ENCODE measurements at regions not wholly inside any gene's neighbourhood (a gene's known extent, or its start where the extent isn't known, plus 50 kb on each side); places are given as distances from the start of the nearest gene placed in this dataset.

DNA sequence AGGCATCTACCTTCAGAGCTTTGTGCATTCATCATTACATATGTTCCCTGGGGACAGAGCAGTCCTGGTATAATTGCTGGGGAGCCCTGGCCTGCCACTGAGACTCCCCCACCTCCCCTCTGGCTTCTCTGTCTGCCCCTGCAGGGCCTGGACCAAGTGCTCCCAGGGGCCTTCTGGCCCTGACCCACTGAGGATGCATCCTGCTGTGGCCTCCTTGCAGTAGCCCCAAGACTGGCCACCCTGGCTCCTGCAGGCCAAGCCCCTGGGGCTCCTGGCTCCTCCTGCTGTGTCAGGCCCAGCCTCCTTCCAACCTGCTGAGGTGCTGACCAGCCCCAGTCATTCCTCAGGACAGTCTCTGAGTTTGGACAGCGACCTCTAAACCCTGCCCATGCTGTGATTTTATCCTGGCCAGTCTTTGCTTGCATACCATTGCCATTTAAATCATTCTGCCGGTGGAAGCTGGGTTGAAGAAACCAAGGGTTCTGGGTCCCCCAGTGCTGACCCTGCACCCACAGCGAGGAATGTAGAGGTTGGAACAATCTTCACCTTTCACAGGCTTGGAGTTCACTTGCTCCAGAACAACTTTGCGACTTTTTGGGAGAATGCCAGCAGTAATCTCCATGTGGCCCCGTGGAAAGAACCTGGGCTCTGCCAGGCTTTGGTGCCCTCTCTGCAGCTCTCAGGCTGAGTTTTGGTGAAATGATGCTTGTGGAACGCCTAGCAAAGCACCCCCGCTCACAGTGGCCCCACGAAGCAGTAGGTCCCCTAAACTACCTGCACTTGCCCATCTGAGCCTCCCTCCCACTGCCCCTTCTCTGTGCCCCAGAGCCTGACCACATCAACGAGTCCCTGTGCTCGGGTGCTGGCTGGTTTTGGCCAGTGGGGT is 167.3 kb upstream of the GLI2 start:
- TF ChIP-seq CEBPB (IDR thresholded peaks at IDR 0.05; ENCODE audit: borderline replicate concordance in 1 of 2, low read depth in 2 of 2, low read length in 2 of 2) = no peak
- no peak for TF ChIP-seq EGR1 (IDR thresholded peaks at IDR 0.05; ENCODE audit: borderline replicate concordance in 1 of 2, low read depth in 2 of 2, low read length in 2 of 2)

Data from GM12878 (cell line).